Glutamatergic neuron (in vitro differentiated cells): ENCODE measurements at regions not wholly inside any gene's neighbourhood (a gene's known extent, or its start where the extent isn't known, plus 50 kb on each side); places are given as distances from the start of the nearest gene placed in this dataset.

Experiments
- DNase-seq: peaks from one replicate; pipeline ENCODE4 v3.0.0; 2022
- H3K27ac Mint-ChIP-seq: one replicate; pipeline ENCODE4 v1.8.0; 2020; ENCODE audit warnings: mild to moderate bottlenecking, mixed read lengths, inconsistent platforms; ENCODE audit not compliant: unreplicated experiment
- H3K27me3 Mint-ChIP-seq: one replicate; pipeline ENCODE4 v1.8.0; 2020; ENCODE audit warnings: mild to moderate bottlenecking, moderate library complexity, mixed read lengths, inconsistent platforms; ENCODE audit not compliant: unreplicated experiment
- H3K36me3 Mint-ChIP-seq: one replicate; pipeline ENCODE4 v1.8.0; 2020; ENCODE audit warnings: mild to moderate bottlenecking, mixed read lengths, inconsistent platforms; ENCODE audit not compliant: unreplicated experiment
- H3K4me1 Mint-ChIP-seq: one replicate; pipeline ENCODE4 v1.8.0; 2020; ENCODE audit warnings: mild to moderate bottlenecking, low read depth, mixed read lengths, inconsistent platforms; ENCODE audit not compliant: unreplicated experiment
- H3K4me3 Mint-ChIP-seq: one replicate; pipeline ENCODE4 v1.8.0; 2020; ENCODE audit warnings: mild to moderate bottlenecking, mixed read lengths, inconsistent platforms; ENCODE audit not compliant: unreplicated experiment
- H3K9me3 Mint-ChIP-seq: one replicate; pipeline ENCODE4 v1.8.0; 2020; ENCODE audit warnings: mild to moderate bottlenecking, moderate library complexity, mixed read lengths, inconsistent platforms; ENCODE audit not compliant: unreplicated experiment
- TF ChIP-seq, protein P1 (sequence below): fragments of 200-600 bp; sonication (generic); IDR thresholded peaks from one replicate; pipeline ENCODE4 v1.5.0; 2021; ENCODE audit not compliant: partially characterized antibody, unreplicated experiment

DNA sequence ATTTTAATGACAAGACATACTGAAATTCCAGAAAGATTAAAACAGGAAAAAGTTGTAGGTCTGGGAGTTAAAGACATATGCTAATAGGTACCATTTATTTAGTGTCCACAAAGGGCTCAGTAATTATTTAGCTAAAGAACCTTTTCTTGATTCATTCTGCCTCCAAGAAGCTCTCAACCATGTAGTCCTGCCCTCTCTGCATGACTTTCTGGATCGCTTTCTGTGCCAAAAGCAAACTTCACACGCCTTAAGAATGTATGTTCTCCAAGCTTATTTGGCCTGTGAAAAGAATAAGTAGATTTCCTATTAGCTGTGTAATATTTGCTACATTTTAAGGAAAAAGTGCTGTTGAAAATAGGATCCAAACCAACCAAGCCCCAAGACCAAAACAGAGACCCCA, 291.7 kb downstream of the C12orf75 start:
- H3K27ac Mint-ChIP-seq = no peak overlapping the region
- H3K4me3 Mint-ChIP-seq = no peak overlapping the region
- H3K36me3 Mint-ChIP-seq = no peaks in the 10 kb centered on the region
- H3K4me1 Mint-ChIP-seq = no peaks in the 10 kb centered on the region
- peaks cover 2% of the 10 kb centered on the region for H3K9me3 Mint-ChIP-seq
- peaks cover 3% of the 10 kb centered on the region for H3K27me3 Mint-ChIP-seq
- DNase-seq = no peak
- TF ChIP-seq, protein P1, sequence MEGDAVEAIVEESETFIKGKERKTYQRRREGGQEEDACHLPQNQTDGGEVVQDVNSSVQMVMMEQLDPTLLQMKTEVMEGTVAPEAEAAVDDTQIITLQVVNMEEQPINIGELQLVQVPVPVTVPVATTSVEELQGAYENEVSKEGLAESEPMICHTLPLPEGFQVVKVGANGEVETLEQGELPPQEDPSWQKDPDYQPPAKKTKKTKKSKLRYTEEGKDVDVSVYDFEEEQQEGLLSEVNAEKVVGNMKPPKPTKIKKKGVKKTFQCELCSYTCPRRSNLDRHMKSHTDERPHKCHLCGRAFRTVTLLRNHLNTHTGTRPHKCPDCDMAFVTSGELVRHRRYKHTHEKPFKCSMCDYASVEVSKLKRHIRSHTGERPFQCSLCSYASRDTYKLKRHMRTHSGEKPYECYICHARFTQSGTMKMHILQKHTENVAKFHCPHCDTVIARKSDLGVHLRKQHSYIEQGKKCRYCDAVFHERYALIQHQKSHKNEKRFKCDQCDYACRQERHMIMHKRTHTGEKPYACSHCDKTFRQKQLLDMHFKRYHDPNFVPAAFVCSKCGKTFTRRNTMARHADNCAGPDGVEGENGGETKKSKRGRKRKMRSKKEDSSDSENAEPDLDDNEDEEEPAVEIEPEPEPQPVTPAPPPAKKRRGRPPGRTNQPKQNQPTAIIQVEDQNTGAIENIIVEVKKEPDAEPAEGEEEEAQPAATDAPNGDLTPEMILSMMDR = no peak

GRCh38 chr12:105622846-105623736, 292.6 kb downstream of the C12orf75 start:
- Mint-ChIP-seq H3K27ac (no peak overlapping the region), H3K36me3 (no peaks in the 10 kb centered on the region), H3K27me3 (peaks cover 3% of the 10 kb centered on the region), H3K9me3 (no peaks in the 10 kb centered on the region), H3K4me1 (no peaks in the 10 kb centered on the region), H3K4me3 (no peak overlapping the region)
- no peak for DNase-seq
- TF ChIP-seq, protein P1 = no peak

- H3K27ac Mint-ChIP-seq = no peak overlapping the region
- H3K9me3 Mint-ChIP-seq = no peaks in the 10 kb centered on the region
- DNase-seq = no peak
Measured at GRCh38 chr12:105626653-105627052, 296.2 kb downstream of the C12orf75 start.

DNA sequence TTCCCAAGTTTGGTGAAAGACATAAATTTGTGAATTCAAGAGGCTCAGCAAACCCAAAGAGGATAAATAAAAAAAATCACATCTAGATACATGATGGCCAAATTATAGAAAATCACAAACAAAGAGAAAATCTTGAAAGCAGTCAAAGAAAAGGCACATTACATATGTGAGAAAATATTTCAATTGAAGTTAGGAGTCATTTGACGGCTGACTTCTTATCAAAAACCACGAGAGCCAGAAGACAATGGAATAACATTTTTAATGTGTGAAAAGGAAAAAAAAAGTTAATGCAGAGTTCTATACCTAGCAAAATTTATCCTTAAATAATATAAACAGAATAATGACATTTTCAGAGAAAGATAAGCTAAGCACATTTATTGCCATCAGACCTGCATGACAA, 307.0 kb downstream of the C12orf75 start:
- Mint-ChIP-seq H3K4me1 (no peaks in the 10 kb centered on the region), H3K36me3 (peaks cover 22% of the 10 kb centered on the region), H3K27me3 (no peaks in the 10 kb centered on the region), H3K27ac (no peak overlapping the region), H3K4me3 (no peak overlapping the region), H3K9me3 (peaks cover 8% of the 10 kb centered on the region)
- no peak for DNase-seq
- TF ChIP-seq, protein P1 = no peak

More at GRCh38 chr12:105626653-105627052, 296.2 kb downstream of the C12orf75 start:
- no peak overlapping the region for H3K4me3 Mint-ChIP-seq
- H3K4me1 Mint-ChIP-seq = no peaks in the 10 kb centered on the region
- H3K36me3 Mint-ChIP-seq = no peaks in the 10 kb centered on the region
- TF ChIP-seq, protein P1 = no peak
- peaks cover 3% of the 10 kb centered on the region for H3K27me3 Mint-ChIP-seq

DNA sequence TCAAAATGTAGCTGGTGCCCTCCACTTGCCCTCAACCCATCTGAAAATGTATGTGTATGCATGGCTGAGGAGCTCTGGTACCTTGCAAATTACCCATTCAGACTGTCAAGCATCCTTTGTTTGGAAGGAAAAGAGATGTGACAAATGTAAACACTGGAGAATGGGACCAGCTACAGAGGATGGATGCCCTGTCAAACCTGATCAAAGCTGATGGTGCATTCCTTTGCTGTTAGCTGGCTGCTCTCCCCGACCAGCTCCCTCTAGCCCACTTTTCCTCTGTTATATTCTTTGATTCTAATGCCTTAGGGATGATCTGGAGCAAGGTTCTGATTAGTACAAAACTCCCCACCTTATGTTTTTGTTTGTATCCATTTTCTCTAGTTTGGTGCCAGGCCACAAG, 310.3 kb downstream of the C12orf75 start:
- DNase-seq = no peak
- Mint-ChIP-seq H3K4me1 (no peaks in the 10 kb centered on the region), H3K27ac (no peak overlapping the region), H3K4me3 (no peak overlapping the region), H3K9me3 (peaks cover 5% of the 10 kb centered on the region), H3K36me3 (peaks cover 22% of the 10 kb centered on the region), H3K27me3 (no peaks in the 10 kb centered on the region)
- TF ChIP-seq, protein P1 = no peak
